AG04450 (cell line): ENCODE measurements at regions not wholly inside any gene's neighbourhood (a gene's known extent, or its start where the extent isn't known, plus 50 kb on each side); places are given as distances from the start of the nearest gene placed in this dataset.

Experiments used
- CTCF ChIA-PET: fragments of 300-600, 350-600 bp; formaldehyde crosslinking; extraction: SDS; loops from one replicate; lab custom pipeline; 2022; ENCODE audit warnings: antibody characterized with exemption, inconsistent platforms; lab: Charles Lee
- POLR2A ChIA-PET: fragments of 350-600 bp; formaldehyde crosslinking; extraction: SDS; loops from one replicate; lab custom pipeline; 2021; ENCODE audit warnings: antibody characterized with exemption, inconsistent platforms; lab: Yijun Ruan, JAX
- DNase-seq: peaks from one replicate; pipeline ENCODE4 v3.0.0-alpha.2; 2011; ENCODE audit warnings: low read depth, low spot score
- H3K27ac ChIP-seq: one replicate; pipeline ENCODE4 v1.5.1; 2012; ENCODE audit warnings: low read depth, low read length, control low read depth
- H3K27me3 ChIP-seq: one replicate; pipeline ENCODE4 v1.6.0; 2012; ENCODE audit warnings: low read length; ENCODE audit not compliant: control insufficient read depth, insufficient read depth
- H3K4me3 ChIP-seq: 2 replicates; pipeline ENCODE4 v1.5.1; 2011; ENCODE audit warnings: mild to moderate bottlenecking, low read depth, low read length, control low read depth
- H3K9me3 ChIP-seq: 2 replicates; pipeline ENCODE4 v1.5.1; 2012; ENCODE audit warnings: low read length; ENCODE audit not compliant: control insufficient read depth, insufficient read depth
- TF ChIP-seq, protein P1 (sequence below): IDR thresholded peaks from 2 replicates; pipeline ENCODE4 v1.5.1; 2011; ENCODE audit warnings: low read depth, low read length, control low read depth, inconsistent platforms

DNA sequence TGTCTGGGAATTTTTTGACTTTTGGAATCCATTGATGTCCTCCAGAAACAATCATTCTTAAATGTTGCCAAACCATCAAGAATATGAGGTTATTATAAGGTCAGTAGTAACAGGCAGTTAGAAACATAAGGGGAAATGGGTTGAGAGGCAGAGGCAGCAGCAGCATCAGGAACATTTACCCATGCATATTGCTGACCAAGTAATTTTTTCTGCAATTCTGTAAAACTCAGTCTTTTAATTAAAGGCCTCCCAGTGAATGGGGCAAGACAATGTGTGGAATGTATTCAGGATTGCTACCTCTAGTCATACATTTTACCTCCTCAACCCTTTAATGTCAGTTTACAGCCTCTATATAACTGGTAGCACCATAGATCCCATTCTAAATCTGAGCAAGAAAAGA, 66.5 kb upstream of the SKAP2 start:
- ChIA-PET POLR2A (no interaction called here), CTCF (no interaction called here)
- Histone ChIP-seq H3K27ac (no peak overlapping the region), H3K4me3 (no peak overlapping the region), H3K9me3 (no peaks in the 10 kb centered on the region), H3K27me3 (no peaks in the 10 kb centered on the region)
- TF ChIP-seq, protein P1, sequence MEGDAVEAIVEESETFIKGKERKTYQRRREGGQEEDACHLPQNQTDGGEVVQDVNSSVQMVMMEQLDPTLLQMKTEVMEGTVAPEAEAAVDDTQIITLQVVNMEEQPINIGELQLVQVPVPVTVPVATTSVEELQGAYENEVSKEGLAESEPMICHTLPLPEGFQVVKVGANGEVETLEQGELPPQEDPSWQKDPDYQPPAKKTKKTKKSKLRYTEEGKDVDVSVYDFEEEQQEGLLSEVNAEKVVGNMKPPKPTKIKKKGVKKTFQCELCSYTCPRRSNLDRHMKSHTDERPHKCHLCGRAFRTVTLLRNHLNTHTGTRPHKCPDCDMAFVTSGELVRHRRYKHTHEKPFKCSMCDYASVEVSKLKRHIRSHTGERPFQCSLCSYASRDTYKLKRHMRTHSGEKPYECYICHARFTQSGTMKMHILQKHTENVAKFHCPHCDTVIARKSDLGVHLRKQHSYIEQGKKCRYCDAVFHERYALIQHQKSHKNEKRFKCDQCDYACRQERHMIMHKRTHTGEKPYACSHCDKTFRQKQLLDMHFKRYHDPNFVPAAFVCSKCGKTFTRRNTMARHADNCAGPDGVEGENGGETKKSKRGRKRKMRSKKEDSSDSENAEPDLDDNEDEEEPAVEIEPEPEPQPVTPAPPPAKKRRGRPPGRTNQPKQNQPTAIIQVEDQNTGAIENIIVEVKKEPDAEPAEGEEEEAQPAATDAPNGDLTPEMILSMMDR: no peak
- DNase-seq: no peak

DNA sequence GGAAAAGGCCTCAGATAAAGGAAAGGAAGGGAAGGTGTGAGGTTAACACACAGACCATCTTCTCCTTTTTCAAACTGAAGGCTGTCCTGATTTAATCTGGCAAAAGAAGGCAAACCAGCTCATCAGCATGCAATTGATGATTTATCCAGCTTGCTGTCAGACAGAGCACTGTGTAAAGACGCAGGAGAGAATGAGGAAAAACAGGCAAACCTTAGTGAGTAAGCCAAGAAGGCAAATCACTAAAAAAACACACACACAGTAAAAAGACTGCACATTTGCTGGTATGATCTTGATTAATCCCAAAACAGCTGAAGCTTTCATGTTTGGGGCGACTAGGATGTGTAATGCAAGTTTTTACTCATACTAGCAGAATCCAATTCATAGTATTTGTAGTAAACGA, 65.8 kb upstream of the SKAP2 start:
- Histone ChIP-seq H3K27ac (no peak overlapping the region), H3K9me3 (no peaks in the 10 kb centered on the region), H3K4me3 (no peak overlapping the region), H3K27me3 (no peaks in the 10 kb centered on the region)
- POLR2A ChIA-PET: no interaction called here
- CTCF ChIA-PET: interaction anchor here (0.6 kb wide), 1 partner anchor 1154 kb away, joined by 3 read pairs; no protein-coding TSS in a partner anchor
- TF ChIP-seq, protein P1: no peak
- no peak for DNase-seq

DNA sequence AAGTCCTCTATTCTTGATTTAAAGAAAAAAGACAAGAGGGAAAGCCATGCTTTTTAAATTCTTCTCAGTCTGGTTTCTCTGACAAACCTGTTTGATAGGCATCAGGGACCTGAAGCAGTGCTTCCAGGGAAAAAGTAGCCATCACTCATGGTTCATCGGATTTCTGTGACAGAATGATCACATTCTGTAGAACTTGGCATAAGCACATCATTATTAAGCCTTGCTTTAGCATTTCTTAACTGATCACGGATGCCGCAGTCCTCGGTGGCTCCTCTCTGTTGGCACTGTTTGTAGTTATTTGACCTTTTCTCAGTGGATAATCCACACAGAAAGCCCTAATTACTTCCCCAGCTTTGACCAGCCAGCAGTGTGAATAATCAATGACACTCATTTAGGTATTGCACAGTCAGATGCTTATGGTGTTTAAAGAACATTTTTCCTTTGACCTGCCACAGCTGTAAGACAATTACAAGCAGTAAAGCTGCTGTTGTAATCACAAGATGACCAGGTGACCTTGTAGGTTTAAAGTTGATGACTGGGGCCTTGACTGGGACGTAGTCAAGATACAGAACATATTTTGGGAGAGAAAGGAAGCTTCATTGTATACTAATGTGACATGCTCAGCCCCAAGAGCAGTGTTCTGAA, 64.4 kb upstream of the SKAP2 start:
- Histone ChIP-seq H3K4me3 (no peak overlapping the region), H3K27me3 (no peaks in the 10 kb centered on the region), H3K9me3 (no peaks in the 10 kb centered on the region), H3K27ac (no peak overlapping the region)
- ChIA-PET POLR2A (no interaction called here), CTCF (no interaction called here)
- TF ChIP-seq, protein P1: no peak
- DNase-seq: no peak

DNA sequence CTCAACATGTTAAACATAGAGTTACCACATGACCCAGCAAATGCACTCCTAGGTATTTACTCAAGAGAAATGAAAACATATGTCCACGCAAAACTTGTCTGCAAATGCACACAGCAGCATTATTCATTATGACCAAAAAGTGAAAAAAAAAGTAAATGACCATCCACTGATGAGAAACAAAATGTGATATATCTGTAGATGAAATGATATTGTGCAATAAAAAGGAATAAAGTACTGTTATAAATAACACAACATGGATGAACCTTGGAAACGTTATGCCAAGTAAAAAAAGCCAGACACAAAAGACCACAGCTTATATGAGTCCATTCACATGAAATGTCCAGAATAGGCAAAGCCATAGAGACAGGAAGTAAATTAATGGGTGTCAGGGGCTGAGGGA, 61.4 kb upstream of the SKAP2 start:
- CTCF ChIA-PET: no interaction called here

DNA sequence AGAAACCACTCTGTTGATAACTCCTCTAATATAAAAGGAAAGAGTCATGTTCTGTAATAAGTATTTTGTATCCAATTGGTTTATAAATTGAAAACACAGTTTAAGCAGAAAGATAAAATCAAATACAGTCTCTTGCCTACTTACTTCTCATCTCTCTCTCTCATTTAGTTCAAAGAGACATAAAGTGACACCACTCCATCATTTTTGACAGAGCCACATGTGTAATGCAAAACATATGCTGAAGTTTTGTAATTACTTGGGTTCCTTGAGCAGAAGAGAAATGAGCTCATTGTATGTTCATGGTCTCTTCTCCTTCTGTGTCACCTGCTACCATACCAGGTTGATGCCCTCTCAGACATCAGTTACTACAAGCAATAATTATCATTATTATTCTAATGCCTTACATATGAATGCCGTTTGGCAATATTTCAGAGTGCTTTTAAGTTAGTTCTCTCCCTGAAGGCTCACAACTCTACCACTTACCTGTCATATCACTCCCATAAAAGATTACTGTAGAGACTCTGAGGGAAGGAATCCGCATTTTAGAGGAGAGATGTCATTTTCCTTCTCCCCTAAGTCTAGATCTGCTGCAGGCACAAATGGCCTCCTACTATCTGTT, 59.9 kb upstream of the SKAP2 start:
- POLR2A ChIA-PET: no interaction called here
- CTCF ChIA-PET: no interaction called here
- H3K4me3 ChIP-seq: no peak overlapping the region
- no peak for DNase-seq
- no peaks in the 10 kb centered on the region for H3K9me3 ChIP-seq
- TF ChIP-seq, protein P1: no peak
- no peaks in the 10 kb centered on the region for H3K27me3 ChIP-seq
- no peak overlapping the region for H3K27ac ChIP-seq

More for the DNA sequence above, 61.4 kb upstream of the SKAP2 start:
- DNase-seq: no peak
- no peaks in the 10 kb centered on the region for H3K27me3 ChIP-seq
- POLR2A ChIA-PET: no interaction called here
- no peaks in the 10 kb centered on the region for H3K9me3 ChIP-seq
- no peak overlapping the region for H3K27ac ChIP-seq
- TF ChIP-seq, protein P1: no peak
- no peak overlapping the region for H3K4me3 ChIP-seq
